GM18502 (cell line): ENCODE measurements at regions not wholly inside any gene's neighbourhood (a gene's known extent, or its start where the extent isn't known, plus 50 kb on each side); places are given as distances from the start of the nearest gene placed in this dataset.

Experiments
- ATAC-seq: cut with Tn5 transposase; IDR thresholded peaks from one replicate; pipeline ENCODE4 v1.9.1; 2021; ENCODE audit warnings: mild to moderate bottlenecking; ENCODE audit not compliant: unreplicated experiment, poor library complexity

DNA sequence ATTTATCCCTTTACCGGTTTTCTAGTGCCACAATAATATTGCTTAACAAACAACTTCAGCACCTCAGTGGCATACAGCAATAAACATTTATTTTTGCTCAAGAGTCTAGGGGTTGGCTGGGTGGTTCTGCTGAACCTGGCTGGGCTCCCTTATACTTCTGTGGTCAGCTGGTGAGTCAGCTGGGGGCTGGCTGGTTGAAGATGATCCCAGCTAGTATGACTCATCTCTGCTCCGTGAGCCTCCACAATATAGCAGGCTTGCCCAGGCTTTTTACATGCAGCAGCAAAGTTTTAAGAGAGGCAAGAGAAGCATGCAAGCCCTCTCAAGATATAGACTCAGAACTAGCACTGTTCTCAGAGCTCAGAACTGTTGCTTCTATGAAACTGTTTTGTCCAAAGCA is 523.5 kb upstream of the CLINT1 start:
- ATAC-seq: peak; percentile 97

DNA sequence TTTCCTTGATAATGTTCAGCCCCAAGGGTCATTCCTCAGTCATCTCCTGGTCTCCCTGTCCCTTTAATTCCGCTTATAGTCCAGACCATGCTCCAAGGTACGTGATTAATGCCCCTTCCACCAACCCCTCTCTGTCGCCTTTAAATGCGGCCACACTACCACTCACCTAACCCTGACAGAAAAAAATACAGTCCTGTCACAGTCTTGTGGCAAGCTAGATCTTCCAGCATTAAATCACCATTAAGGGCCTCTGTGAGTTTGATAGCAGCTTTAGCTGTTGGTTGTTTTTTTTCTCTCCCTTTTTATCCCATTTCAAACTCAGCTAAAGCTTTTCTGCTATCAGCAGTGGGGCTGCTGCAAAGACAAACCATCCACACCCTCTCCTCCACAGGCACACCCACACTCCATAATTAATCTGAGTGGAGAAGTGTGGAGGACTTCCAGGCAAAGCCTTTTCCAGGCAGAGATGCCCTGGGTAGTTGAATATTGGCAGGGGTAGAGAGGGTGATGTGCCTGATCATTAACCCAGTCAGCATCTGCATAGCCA is 522.7 kb upstream of the CLINT1 start:
- ATAC-seq: no peak

DNA sequence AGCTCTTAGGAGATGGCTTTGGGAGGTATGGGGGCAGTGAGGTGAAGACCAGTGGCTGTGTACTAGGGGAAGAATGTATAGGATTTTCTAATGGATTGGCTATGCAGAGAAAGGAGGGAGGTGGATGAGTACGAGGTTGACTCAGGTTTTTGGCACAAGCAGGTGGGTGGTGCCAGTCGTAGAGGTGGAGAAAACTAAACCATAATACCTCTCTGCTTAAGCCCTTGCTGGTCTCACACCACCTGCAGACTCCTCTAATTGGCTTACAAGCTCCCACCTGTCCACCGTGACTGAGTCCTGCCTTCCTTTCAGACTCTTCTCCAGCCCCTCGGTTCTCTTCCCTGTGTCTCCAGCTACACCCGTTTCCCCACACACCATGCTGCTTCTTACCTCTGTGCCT is 521.7 kb upstream of the CLINT1 start:
- no peak for ATAC-seq

DNA sequence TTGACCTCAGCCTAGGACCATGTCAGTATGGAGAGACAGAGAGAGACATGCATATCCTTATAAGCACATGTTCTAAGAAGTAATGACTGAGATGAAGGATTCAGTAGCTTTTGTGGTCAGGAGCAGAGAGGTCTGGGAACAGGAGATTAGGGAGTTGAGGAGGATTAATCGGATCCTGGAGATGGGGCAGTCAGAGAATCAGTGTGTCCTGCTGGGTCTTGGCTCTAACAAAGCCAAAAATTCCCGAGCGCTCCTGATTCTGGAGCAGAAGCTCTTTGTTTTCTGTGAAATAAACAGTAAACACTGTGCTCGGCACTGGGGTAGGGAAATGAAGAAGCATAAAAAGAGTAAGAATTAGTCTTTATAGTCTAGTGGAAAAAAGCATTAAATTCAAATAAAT is 520.0 kb upstream of the CLINT1 start:
- no peak for ATAC-seq

DNA sequence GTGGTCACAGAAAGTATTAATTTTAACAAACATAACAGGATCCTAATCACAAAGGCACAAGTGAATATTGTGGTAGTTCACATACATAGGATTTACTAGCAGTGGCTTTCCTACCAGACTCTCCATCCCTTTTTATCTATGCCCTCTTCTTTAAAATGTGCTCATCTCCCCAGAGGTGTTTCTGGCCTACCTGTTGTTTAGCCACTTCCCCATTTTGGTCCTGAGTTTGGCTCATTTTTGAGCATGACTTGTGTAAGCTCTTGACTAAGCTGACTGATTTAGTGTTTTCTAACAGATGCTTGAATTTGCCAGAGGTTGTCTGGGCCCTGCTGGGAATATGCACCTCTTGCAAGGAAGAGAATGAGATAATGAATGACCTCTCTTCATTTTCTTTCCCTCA is 517.7 kb upstream of the CLINT1 start:
- no peak for ATAC-seq

DNA sequence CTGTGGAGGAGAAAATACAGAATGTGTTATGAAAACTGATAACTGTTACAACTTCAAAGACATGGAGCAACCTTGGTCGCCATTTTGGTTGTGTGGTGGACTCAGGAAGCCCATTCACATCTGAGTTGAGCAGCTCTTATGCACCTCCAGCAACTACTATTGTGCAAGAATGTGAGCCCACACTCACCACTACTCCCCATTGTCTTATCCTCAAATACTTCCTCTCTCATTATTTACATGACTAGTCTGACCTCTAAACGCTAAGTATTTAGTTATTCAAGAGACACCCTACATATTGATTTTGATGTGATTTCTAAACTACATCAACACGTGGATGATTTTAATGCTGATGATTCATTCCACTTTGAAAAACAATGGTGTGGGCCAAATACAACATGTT is 516.6 kb upstream of the CLINT1 start:
- ATAC-seq: no peak

DNA sequence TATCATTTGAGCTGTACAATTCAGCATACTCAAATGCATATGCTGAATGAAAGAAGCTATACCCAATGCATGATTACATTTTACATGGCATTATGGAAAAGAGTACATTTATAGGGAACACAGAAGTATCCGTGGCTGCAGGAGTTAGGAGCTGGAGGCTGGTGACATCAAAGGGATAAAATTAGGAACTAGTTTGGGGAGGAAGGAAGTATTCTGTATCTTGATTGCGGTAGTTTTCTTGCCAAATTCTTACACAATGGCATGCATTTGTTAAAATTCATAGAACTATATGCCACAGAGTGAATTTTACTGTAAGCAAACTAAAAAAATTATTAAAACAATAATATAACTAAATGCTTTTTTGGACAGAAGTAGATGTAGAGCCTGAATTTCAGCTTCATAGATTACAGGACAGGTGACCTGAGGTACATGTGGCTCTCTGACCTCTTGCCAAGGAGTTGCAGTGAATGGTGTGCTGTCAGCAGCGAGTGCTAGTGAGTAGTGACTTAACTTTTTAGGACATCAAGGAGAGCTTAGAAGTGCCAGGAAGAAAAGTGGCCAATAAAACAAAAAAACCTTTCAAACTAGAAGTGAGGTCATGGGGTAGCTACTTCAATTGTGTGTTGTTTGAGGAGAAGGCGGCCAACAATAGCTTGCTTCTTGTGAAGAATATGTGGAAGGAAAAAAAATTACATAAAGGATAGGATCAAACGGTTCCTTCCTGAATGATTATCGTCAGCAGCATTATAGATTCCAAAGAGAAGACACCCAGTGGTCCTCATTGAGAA is 514.9 kb upstream of the CLINT1 start:
- ATAC-seq: no peak

DNA sequence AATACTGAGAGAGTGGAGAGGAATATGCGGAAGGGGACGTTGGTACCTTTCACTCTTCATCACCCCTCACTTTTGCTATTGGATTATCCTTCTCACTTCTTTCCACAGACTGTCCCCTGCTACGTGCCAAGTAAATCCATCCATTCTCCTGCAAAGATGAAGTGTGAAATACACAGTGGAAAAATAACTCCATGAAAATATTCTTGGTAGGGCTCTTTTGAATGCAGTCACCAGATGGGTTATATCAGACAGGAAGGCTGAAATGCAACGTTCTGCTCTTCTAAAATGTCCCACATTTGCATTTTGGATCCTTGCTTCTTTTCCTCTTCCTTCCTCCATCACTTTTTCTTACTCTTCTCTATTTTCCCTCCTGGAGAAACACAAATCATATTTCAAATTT is 510.3 kb upstream of the CLINT1 start:
- ATAC-seq: no peak

DNA sequence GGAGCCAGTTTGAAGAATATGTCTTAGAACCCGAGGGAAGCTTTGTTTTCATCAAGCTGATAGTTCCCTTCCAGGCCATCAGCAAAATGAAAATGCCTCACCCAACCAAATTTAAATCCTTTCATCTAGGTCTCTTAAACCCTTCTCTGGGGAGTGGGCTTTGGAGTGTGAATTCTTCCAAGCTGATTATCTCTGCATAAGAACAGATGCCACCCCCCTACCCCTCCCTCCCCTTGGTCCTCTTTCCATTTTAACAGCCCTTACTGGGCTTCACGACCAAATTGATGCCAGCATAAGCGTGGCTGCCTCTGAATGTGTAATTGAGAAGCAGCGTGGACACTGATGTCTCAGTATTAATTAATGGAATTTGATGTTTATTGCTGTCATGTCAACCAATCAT is 509.7 kb upstream of the CLINT1 start:
- ATAC-seq: no peak

DNA sequence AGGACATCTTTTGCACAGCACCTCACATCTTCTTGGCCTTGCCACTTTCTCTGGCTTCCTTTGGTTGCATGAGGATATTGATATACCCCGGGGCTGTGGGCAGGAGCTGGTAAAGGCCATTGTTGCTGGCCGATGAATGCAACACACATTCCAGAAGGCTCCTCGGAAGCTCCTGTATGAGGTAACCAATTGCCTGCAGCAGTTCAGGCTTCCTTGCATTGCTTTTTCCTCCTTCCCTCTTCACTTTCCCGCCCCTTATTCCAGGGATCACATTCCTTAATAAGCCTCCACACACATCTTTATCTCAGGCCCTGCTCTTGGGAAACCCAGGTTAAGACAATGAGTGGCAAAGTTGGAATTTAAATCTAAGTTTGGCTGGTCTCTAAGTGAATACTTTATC is 505.4 kb upstream of the CLINT1 start:
- ATAC-seq: no peak

DNA sequence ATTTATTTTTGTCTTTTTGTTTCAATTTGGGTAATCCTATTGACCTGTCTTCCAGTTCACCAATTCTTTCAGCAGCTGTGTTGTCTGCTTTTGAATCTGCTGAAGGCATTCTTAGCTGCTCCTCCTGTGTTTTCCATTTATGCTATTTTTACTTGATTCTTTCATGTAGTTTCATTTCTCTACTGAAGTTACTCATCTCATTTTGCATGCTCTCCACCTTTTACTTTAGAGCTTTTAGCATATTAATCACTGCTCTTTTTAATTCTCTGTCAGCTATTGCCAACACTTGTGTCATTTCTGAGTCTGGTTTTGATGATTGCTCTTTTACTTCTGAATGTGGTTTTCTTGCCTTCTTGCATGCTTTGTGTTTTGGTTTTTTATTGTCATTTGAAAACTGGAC is 496.0 kb upstream of the CLINT1 start:
- ATAC-seq: no peak

DNA sequence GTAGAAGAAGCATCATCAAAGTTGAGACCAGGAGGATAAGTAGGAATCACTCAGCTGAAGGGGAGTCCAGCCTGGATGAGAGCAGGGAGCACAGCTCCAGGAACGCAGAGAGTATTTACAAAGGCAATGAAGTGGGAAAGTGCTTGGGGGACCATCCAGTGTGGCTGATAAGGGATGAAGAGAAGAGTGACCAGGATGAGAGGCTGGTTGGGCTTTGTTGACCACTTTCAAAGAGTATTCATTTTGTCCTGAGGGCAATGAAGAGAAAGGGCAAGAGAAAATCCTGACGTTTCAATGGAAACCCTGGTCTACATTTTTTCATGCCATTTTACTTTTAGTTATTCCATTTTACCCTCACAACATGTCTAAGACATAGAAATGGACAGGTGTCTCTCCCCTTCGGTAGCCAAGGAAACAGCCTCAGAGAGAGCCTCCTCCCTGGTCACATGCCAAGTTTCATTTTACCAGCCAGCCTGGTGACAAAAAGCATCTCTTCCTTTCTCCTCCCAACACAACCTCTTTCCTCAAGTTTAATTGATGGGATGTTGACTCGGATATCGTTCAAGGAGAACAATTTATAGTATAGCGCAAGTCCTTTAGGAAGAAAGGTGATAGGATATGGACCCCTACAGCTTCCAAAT is 492.7 kb upstream of the CLINT1 start:
- no peak for ATAC-seq

DNA sequence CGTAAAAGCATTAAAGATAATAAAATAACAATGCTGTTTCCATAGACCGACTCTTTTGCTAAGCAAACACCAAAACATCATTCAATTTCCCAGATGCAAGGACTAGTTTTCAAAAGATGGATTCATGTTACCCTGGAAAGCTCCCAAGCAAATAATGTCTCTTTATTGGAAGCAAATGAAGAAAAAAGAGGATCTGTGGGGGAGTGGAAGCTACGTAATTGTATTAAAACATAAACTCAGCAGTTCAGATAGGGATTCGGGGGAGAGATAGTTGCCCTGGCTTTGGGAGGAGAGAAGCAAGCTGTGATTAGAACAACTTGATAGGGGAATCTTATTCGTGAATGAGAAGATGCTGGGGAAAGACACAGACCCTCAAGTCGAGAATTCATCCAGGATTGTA is 491.0 kb upstream of the CLINT1 start:
- no peak for ATAC-seq

DNA sequence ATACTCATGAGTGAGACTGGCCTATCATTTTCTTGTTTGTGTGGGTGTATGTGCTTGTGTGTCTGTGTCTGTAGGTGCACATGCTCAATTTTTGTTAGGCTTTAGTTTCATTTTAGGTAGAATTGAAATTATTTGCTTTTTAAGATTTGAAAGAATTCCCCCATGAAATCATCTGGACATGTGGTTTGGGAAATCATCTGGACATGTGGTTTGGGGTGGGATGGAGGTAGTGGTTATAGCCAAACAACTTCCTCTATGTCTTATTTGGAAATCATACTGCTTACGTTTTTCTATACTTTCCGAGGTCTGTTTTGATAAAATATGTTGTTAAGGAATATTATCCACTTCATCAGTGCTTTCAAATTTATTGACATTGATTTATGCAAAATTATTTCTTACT is 485.4 kb upstream of the CLINT1 start:
- no peak for ATAC-seq

DNA sequence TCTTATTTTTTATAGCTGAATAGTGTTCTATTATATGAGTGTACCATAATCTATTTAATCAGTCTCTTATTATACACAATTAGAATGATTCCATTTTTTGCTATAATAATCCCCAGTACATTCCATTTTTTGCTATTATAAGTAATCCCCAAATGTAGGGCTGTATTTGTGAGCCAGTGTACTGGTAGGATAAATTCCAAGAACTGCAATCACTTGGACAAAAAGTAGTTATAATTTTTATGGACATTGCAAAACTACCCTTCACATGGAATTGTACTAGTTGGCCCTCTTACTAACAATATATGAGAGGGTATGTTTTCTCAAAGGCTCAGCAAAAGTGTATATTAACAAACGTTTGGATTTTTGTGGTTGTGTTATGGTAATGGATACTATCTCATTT is 481.7 kb upstream of the CLINT1 start:
- ATAC-seq: no peak

DNA sequence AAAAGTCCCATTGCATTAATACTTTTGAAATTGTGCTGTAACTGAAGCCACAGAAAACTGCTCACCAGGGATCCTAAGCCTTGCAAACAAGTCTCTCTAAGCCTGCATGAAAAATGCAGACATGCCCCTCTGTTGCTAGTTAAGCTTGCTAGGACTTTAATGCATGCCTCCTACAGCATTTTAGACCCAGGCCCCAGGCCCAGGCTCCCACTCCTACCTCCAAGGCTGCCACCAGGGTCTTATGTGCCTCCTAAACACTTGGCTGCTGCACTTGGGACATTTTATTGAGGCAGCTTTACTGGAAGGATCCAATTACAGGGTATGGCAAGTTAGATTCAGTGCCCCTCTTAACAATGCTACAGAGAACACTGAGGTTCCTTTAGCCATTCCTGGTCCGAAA is 467.3 kb upstream of the CLINT1 start:
- no peak for ATAC-seq

DNA sequence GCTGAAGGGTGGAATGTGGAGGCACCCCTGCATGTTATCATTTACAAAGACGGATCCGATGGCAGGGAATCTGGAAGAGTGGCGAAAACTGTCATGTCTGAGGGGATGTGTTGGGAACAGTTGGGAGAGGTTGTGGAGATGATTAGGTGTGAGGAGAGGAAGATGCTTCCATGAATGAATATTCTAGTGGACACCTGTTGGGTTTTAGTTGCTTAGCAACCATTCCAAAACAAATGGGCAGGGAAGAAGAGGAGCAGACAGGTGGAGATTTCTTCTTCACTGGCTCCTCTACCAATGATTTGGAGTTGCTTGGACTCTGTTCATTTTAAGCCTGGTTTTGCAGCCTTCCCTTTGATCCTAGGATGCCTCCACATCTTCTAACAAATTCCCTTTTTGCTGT is 465.3 kb upstream of the CLINT1 start:
- ATAC-seq: no peak

DNA sequence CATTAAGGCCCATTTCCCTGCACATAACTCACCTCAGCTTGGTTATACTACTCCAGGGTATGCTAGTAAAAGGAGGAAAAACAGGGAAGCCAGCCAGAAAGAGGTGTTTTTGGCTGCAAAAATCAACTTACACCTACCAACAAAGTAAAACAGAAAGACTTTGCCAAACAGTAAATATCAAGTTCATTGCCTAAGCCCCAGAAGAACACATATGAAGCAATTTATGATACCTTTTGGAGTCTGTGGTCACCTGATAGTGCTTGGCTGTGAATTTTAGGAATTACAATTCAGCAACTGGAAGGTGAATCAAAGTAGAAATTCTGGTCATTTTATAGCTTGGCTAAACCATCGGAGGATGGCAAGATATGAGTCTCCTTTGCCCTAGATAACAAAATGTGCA is 463.7 kb upstream of the CLINT1 start:
- ATAC-seq: no peak

DNA sequence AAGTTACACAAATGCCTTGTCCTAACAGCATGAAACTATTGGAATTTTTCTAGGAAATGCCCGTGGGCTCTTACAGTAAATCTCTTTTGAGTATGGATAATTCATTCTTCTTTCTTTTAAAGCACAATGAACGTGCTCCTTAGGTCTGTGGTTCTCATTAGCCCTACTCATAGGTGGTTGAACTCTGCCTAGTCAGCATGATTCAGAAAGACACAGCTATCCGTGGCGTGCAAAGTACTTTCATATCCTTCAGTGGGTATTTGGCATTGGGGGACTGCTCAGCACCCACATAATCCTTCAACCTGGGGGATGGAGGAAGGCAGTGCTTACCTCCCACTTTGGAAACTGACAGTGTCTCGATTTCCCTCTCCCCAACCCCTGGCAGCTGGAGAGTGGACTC is 462.0 kb upstream of the CLINT1 start:
- no peak for ATAC-seq

DNA sequence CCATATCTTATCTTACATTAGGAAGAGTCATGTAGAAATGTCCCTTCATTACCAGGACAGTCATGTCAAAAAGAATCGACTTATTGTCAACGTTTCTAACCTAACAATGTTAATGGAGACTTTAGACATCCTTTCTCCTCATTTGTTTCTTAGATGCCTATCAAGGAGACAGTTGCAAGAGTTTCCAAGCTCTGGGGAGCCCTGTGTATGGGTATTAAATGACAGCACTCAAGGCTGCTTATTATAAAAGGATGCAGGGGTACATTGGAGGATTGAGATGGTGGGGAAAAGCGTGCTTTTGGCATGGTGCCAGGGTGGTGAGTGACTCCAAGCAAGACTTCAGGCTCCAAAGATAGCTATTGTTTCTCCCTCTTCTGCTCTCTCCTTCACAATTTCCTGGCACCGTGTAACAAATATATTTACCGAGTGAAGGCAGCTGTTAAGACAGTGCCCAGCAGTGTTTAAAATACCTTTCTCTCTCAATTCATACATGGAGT is 461.3 kb upstream of the CLINT1 start:
- ATAC-seq: no peak

DNA sequence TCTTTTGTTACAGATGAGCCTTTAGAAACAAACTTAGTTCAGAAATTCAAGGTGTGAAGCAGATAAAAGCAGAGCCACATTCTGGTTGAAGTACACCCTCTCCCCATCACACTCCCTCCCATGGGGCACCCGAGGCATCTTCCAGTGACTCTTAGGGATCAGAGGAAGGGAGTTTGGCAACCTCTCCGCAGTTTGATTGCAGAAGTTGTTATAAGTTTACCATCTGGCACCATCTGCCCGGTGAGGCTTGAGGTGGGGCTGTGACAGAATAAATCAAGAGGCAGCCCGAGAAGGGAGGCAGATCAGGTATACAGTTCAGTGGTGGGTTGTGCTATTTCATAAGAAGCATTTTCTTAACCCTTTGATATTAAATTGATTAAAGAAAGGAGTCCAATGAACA is 458.6 kb upstream of the CLINT1 start:
- no peak for ATAC-seq
